Gastrocnemius medialis (tissue), 4 donors: ENCODE measurements at regions not wholly inside any gene's neighbourhood (a gene's known extent, or its start where the extent isn't known, plus 50 kb on each side); places are given as distances from the start of the nearest gene placed in this dataset.

Experiments used
- ATAC-seq, 2 donors: fragments of 150-250 bp; one replicate each; pipeline ENCODE4 v1.9.1; 2016
- DNase-seq, 2 donors: peaks; one replicate each; pipeline ENCODE4 v3.0.0-alpha.2; 2019
- H3K27ac ChIP-seq, 4 donors: fragments of 200-600 bp; sonication (generic); 1 replicate in 1 of 4; 2 replicates in 3 of 4; pipeline ENCODE4 v1.5.1; 2016 to 2018; ENCODE audit warnings: mild to moderate bottlenecking in 2 of 4, moderate library complexity in 1 of 4
- H3K27me3 ChIP-seq, 3 donors: fragments of 200-600 bp; sonication (generic) in 2 of 3; 1 replicate in 1 of 3; 2 replicates in 2 of 3; pipeline versions ENCODE4 v1.5.1 to v1.6.0; 2016 to 2019; ENCODE audit warnings: mild to moderate bottlenecking in 1 of 3, moderate library complexity in 1 of 3
- H3K36me3 ChIP-seq, 2 donors: fragments of 200-600 bp; sonication (generic) in 1 of 2; one replicate each; pipeline ENCODE4 v1.5.1; 2017 to 2018
- H3K4me1 ChIP-seq, 2 donors: fragments of 200-600 bp; sonication (generic) in 1 of 2; one replicate each; pipeline ENCODE4 v1.5.1; 2016 to 2017; ENCODE audit warnings: mild to moderate bottlenecking in 2 of 2
- H3K4me3 ChIP-seq, 4 donors: fragments of 200-600 bp; sonication (generic) in 3 of 4; 1 replicate in 1 of 4; 2 replicates in 3 of 4; pipeline ENCODE4 v1.5.1; 2016 to 2019; ENCODE audit warnings: mild to moderate bottlenecking in 2 of 4
- H3K9me3 ChIP-seq, 3 donors: fragments of 200-600 bp; sonication (generic) in 2 of 3; 1 replicate in 1 of 3; 2 replicates in 2 of 3; pipeline ENCODE4 v1.5.1; 2016 to 2019
- POLR2A ChIP-seq, 2 donors: fragments of 450-650 bp; IDR thresholded peaks; one replicate each; pipeline ENCODE4 v1.6.1; 2017; ENCODE audit warnings: antibody characterized with exemption in 2 of 2, mild to moderate bottlenecking in 2 of 2, moderate library complexity in 2 of 2
- in situ Hi-C, 4 donors: fragments of 200-750 bp; cut with MboI; loops; one replicate each; pipeline versions ENCODE4 v1.15.0 to v1.8.0; 2017; ENCODE audit warnings: low sequenced_read_pairs in 4 of 4
- intact Hi-C: fragments of 100-400 bp; cut with DNase I; formaldehyde crosslinking; loops from one replicate; pipeline ENCODE4 v1.15.1; 2023; ENCODE audit warnings: low total_unique reads
- TF ChIP-seq, protein P1 (sequence below), 5 experiments: fragments of 450-650 bp in 3 of 5; fragments of 200-600 bp in 2 of 5; sonication (generic) in 2 of 5; IDR thresholded peaks in 4 of 5; conservative IDR thresholded peaks in 1 of 5; 1 replicate in 4 of 5; 2 replicates in 1 of 5; pipeline ENCODE4 v1.5.1; 2016 to 2019; ENCODE audit warnings: antibody characterized with exemption in 5 of 5, mild to moderate bottlenecking in 3 of 5, moderate library complexity in 3 of 5

DNA sequence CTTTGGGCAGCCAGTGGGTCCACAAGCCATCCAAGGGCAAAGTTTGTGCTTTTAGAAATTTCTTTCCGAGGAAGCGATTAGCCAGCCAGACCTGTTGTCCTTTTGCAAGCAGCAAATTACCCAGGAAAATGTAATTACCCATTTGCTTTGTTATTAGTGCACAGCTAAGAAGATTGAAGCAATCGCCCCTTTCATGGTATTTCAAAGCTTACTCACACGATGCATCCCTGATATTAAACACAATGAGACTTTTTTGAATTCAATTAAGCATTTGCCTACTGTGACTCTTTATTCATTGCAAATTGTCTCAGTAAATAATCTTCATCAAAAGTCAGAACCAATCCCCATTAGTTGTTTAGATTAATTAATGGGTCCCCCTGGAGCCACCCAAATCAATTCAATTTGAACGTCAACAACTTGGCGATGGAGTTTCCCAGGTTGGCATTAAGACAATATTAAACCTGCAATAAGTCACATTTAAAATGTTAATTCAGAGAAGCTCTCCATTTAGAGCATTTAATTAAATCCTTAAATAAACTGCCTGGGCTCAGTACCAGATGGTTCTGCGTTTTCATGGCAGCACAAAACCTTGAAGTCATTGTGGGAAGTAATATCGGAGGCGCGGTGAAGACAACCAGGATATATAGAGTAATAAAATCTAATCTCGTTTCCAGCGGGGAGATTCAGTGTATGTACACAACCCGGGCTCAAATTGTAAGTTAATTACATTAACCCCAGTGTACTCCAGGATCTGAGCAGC is 366.2 kb upstream of the TNRC6C start:
- Histone ChIP-seq H3K4me3 (no peak overlapping the region), H3K27ac (no peak overlapping the region), H3K36me3 (no peaks in the 10 kb centered on the region), H3K27me3 (no peaks in the 10 kb centered on the region), H3K4me1 (no peaks in the 10 kb centered on the region), H3K9me3 (no peaks in the 10 kb centered on the region)
- intact Hi-C loops (no loop called here), in situ Hi-C loops (no loop called here)
- TF ChIP-seq, protein P1, sequence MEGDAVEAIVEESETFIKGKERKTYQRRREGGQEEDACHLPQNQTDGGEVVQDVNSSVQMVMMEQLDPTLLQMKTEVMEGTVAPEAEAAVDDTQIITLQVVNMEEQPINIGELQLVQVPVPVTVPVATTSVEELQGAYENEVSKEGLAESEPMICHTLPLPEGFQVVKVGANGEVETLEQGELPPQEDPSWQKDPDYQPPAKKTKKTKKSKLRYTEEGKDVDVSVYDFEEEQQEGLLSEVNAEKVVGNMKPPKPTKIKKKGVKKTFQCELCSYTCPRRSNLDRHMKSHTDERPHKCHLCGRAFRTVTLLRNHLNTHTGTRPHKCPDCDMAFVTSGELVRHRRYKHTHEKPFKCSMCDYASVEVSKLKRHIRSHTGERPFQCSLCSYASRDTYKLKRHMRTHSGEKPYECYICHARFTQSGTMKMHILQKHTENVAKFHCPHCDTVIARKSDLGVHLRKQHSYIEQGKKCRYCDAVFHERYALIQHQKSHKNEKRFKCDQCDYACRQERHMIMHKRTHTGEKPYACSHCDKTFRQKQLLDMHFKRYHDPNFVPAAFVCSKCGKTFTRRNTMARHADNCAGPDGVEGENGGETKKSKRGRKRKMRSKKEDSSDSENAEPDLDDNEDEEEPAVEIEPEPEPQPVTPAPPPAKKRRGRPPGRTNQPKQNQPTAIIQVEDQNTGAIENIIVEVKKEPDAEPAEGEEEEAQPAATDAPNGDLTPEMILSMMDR (IDR thresholded peaks at IDR 0.05 in 4 of 5, conservative IDR thresholded peaks at IDR 0.05 in 1 of 5) = no peak
- no peak for TF ChIP-seq POLR2A (IDR thresholded peaks at IDR 0.05)
- DNase-seq (no peak), ATAC-seq (no peak)

DNA sequence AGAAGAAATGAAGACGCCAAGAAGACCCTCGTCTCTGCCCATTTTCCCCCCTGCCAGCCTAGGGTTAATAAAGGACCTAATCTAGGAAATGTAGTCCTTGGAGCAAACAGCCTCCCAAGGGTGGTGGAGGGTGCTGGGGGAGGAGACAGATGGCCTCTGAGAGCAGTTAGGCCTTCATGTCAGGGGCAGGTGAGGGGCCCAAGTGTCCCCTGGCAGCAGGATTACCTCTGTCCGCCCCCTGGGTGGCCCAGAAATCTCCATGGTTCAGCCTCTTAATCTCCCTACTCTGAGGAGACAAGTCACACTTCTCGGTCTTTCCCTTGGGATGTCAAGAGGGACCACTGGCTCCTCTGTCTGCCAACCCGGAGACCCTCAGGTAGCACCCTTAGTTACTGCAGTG is 365.4 kb upstream of the TNRC6C start:
- TF ChIP-seq POLR2A (IDR thresholded peaks at IDR 0.05) = no peak

DNA sequence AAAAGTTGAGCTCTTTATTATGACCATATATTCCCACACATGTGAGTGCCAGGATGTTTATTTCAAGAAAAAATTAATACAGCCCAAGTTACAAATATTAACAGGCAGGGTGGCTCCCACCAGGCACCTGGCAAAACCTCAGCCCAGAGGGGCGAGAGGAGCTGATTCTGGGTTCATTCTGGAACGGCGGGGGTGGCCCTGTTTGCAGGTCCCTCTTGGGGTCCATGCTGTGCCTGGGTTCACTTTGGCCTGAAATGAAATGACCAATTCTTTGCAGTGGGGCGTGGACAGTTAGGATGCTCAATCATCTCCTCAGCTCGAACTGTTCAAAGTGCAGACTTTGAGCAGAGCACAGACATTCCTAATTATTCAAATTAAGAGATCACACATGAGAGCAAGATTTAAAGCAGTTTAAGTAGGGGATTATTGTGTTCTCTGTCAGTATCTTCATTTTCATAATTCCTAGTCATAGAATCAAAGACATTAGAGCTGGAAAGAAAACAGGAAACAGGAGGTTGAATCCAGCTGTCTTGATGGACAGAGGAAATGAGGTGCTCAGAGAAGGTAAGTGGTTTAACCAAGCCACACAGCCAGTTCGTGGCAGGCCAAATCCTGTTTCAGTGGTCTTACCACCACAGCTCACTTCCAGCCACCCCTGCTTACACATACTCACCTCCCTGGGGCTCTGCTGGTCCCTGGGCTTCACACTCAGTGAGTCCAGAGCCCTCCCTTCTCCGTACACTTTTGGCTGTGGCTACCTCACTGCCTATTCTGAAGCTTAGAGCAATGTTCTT is 363.9 kb upstream of the TNRC6C start:
- no peak for ATAC-seq
- in situ Hi-C loops = no loop called here
- no peak overlapping the region for H3K27ac ChIP-seq
- H3K4me1 ChIP-seq = no peaks in the 10 kb centered on the region
- H3K4me3 ChIP-seq = no peak overlapping the region
- no peak for TF ChIP-seq POLR2A (IDR thresholded peaks at IDR 0.05)
- TF ChIP-seq, protein P1 (IDR thresholded peaks at IDR 0.05 in 4 of 5, conservative IDR thresholded peaks at IDR 0.05 in 1 of 5) = no peak
- H3K36me3 ChIP-seq = no peaks in the 10 kb centered on the region
- intact Hi-C loops = no loop called here
- no peaks in the 10 kb centered on the region for H3K27me3 ChIP-seq
- no peaks in the 10 kb centered on the region for H3K9me3 ChIP-seq
- DNase-seq = no peak

More for the DNA sequence above, 365.4 kb upstream of the TNRC6C start:
- intact Hi-C loops = no loop called here
- Histone ChIP-seq H3K4me1 (no peaks in the 10 kb centered on the region), H3K27me3 (no peaks in the 10 kb centered on the region), H3K36me3 (no peaks in the 10 kb centered on the region), H3K27ac (no peak overlapping the region), H3K9me3 (no peaks in the 10 kb centered on the region), H3K4me3 (no peak overlapping the region)
- DNase-seq (no peak), ATAC-seq (no peak)
- in situ Hi-C loops = no loop called here

DNA sequence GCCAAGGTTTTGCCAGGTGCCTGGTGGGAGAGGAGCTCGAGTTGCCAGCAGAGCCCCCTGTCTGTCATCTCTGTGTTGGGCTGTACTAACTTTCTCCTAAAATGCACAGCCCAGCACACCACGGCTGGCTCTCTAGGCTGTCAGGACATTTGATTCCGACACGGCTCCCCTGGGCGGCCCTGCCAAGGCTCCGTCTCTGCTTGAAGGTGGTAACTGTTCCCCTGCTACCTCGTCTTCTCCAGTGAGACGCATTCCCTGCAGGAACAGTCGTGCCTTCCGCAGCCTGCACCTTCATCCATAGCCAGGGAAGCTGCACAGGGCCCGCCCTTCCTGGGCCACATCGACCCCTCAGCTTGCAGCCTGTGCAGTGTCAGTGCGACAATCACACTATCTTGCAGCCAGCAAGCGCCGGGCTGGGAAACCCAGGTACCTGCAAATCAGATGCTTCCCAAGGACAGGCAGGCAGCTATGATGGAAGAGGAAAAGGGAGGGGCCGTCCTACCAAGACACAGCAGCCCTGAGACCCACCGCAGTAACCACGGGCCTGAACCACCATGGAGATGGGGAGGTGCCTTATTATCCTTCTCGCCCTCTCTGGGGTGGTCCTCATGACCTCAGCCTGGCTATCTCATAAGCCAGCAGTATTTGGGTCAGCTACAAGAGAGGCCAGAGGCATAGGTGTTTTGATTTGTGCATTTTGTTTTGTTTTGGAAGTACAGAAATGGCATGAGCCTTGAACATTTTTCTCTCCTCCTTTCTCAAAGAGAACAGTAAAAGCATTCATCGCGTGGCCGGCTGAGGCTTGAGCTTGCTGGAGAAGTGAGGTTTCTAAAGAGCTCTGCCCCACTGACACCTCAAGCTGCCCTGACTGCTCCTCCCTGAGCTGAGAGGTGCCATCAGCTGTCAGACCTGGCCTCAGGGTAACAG is 361.7 kb upstream of the TNRC6C start:
- in situ Hi-C loops = no loop called here
- Histone ChIP-seq H3K4me3 (no peak overlapping the region), H3K4me1 (peaks cover 9 to 10% of the 10 kb centered on the region in 2 donors), H3K9me3 (no peaks in the 10 kb centered on the region), H3K27ac (no peak overlapping the region), H3K36me3 (no peaks in the 10 kb centered on the region), H3K27me3 (no peaks in the 10 kb centered on the region)
- TF ChIP-seq, protein P1 (IDR thresholded peaks at IDR 0.05 in 4 of 5, conservative IDR thresholded peaks at IDR 0.05 in 1 of 5) = no peak
- no peak for TF ChIP-seq POLR2A (IDR thresholded peaks at IDR 0.05)
- intact Hi-C loops = no loop called here
- ATAC-seq (no peak), DNase-seq (no peak)
